T-helper 2 cell treated with Interferon-gamma antibody and Interleukin-4, amounts not matched to agents 5 μg/mL and 100 μg/mL, for 36 hours (primary cell): ENCODE measurements at regions not wholly inside any gene's neighbourhood (a gene's known extent, or its start where the extent isn't known, plus 50 kb on each side); places are given as distances from the start of the nearest gene placed in this dataset.

Experiments
- DNase-seq: peaks from one replicate; pipeline ENCODE4 v3.0.0; 2021; ENCODE audit warnings: low spot score
- H3K27ac Mint-ChIP-seq: one replicate; pipeline ENCODE4 v1.8.0; 2021; ENCODE audit warnings: mild to moderate bottlenecking, mixed read lengths
- H3K27me3 Mint-ChIP-seq: one replicate; pipeline ENCODE4 v1.8.0; 2021; ENCODE audit warnings: low read depth, mixed read lengths
- H3K36me3 Mint-ChIP-seq: one replicate; pipeline ENCODE4 v1.8.0; 2021; ENCODE audit warnings: low read depth, mixed read lengths
- H3K4me1 Mint-ChIP-seq: one replicate; pipeline ENCODE4 v1.8.0; 2021; ENCODE audit warnings: low read depth, mixed read lengths
- H3K4me3 Mint-ChIP-seq: one replicate; pipeline ENCODE4 v1.8.0; 2022; ENCODE audit warnings: mild to moderate bottlenecking, moderate library complexity, mixed read lengths
- H3K9me3 Mint-ChIP-seq: one replicate; pipeline ENCODE4 v1.8.0; 2021; ENCODE audit warnings: mixed read lengths

DNA sequence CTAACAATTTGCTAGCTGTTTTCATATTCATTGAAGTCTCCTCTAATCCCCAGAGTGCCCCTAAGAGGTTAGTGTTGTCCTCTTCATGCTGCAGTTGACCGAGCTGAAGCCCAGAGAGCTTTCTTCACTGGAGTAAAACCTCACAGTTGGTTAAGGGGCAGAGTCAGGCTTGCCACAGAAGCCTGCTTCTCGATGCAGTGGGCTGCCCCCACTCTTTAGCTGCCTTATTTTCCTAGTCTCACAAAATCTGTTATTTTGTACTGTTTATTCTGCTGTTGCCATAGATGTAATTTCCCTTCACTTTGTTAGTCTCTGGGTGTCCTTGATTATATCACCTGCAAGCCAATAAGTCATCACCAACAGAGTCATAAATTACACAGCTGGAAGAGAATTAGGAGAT, 56.3 kb upstream of the ZPBP start:
- no peak overlapping the region for H3K4me3 Mint-ChIP-seq

GRCh38 chr7:50147951-50148808, 55.1 kb upstream of the ZPBP start:
- Mint-ChIP-seq H3K27me3 (no peaks in the 10 kb centered on the region), H3K4me3 (peak overlapping the region; percentile 32), H3K27ac (peak overlapping the region; percentile 68), H3K36me3 (peaks cover 1% of the 10 kb centered on the region), H3K4me1 (peaks cover 69% of the 10 kb centered on the region), H3K9me3 (no peaks in the 10 kb centered on the region)
- DNase-seq, result peak; percentile 40

More for the DNA sequence above, 56.3 kb upstream of the ZPBP start:
- no peaks in the 10 kb centered on the region for H3K9me3 Mint-ChIP-seq
- H3K4me1 Mint-ChIP-seq, result peaks cover 69% of the 10 kb centered on the region
- no peaks in the 10 kb centered on the region for H3K27me3 Mint-ChIP-seq
- no peak for DNase-seq
- peaks cover 1% of the 10 kb centered on the region for H3K36me3 Mint-ChIP-seq
- H3K27ac Mint-ChIP-seq, result peak overlapping the region; percentile 37

- Mint-ChIP-seq H3K4me1 (peaks cover 66% of the 10 kb centered on the region), H3K27ac (peak overlapping the region; percentile 43), H3K4me3 (peak overlapping the region; percentile 11)
Observed at GRCh38 chr7:50146692-50147091, 53.6 kb upstream of the ZPBP start.

DNA sequence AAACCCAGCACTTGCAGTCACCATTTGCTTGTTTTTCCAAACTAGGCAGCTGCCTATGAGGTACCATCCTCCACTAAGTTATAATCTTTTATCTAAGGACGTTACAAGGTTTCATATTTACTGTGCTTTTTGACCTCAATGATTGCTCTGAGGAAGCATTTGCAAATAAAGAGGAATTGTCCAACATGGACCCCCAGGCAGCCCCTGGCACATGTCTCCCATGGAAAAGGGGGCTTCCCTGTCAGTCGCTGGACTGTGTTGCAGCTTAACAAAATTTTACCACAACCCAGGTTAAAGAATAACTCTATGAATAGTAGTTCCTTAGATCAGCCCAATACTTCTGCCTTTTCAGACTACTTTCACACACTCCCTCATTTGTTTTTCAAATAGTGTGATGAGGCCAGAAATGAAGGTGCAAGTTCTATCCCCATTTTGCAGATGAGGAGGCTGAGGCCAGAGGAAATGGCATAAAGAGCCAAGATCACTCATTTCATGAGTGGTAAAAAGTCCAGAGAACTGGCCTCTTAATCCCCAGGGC, 52.8 kb upstream of the ZPBP start:
- Mint-ChIP-seq H3K4me1 (peaks cover 62% of the 10 kb centered on the region), H3K27me3 (no peaks in the 10 kb centered on the region), H3K9me3 (no peaks in the 10 kb centered on the region), H3K36me3 (peaks cover 1% of the 10 kb centered on the region), H3K4me3 (peak overlapping the region; percentile 35), H3K27ac (peak overlapping the region; percentile 69)
- DNase-seq, result no peak

More at GRCh38 chr7:50146692-50147091, 53.6 kb upstream of the ZPBP start:
- H3K27me3 Mint-ChIP-seq, result no peaks in the 10 kb centered on the region
- H3K9me3 Mint-ChIP-seq, result no peaks in the 10 kb centered on the region
- peaks cover 1% of the 10 kb centered on the region for H3K36me3 Mint-ChIP-seq
- DNase-seq, result no peak

DNA sequence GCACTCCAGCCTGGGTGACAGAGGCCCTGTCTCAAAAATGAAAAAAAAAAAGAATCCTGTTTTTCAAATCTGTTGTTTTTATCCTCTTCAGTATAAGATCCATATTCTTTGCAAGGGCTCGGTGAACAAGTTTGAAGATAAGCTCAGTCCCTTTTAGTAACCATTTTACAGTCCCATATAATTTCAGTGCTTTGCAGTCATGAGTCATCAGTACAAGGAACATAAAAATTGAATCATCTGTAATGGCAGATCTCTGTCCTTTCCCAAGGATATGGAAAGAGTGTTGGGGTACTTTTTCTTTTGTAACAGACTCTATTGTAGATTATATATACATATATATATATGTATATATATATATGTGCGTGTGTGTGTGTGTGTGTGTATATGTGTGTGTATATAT, 52.2 kb upstream of the ZPBP start:
- Mint-ChIP-seq H3K4me3 (peak overlapping the region; percentile 33), H3K36me3 (peaks cover 1% of the 10 kb centered on the region), H3K27me3 (peaks cover 2% of the 10 kb centered on the region), H3K27ac (peak overlapping the region; percentile 87), H3K9me3 (no peaks in the 10 kb centered on the region), H3K4me1 (peaks cover 56% of the 10 kb centered on the region)
- no peak for DNase-seq
